ENCODE measurements at regions not wholly inside any gene's neighbourhood (a gene's known extent, or its start where the extent isn't known, plus 50 kb on each side); places are given as distances from the start of the nearest gene placed in this dataset.
A peak's percentile ranks its signal among the peaks of the same experiment; 100 is the strongest.
"Not testable (repeated sequence)": the region's sequence is repeated elsewhere in the genome, so short reads cannot be mapped to it uniquely, and the experiment has no call there.

GRCh38 chr1:73183581-73183980 is 901.2 kb upstream of the NEGR1 start:
- H3K27ac ChIP-seq (ENCODE audit: low read depth, low read length); H3K18ac ChIP-seq (ENCODE audit: low read length); H3K4ac ChIP-seq (ENCODE audit: low read depth, low read length); H2AK5ac ChIP-seq (ENCODE audit: low read length); H3K4me1 ChIP-seq (ENCODE audit: control insufficient read depth in 1 of 2, insufficient read depth in 2 of 2, low read length in 2 of 2); H3K9ac ChIP-seq (ENCODE audit: low read length); H3K79me2 ChIP-seq (ENCODE audit: control insufficient read depth, insufficient read depth, low read length, poor library complexity); H3K79me1 ChIP-seq (ENCODE audit: low read length); H2BK12ac ChIP-seq (ENCODE audit: low read length); H3K4me3 ChIP-seq (ENCODE audit: low read depth, low read length); H2BK5ac ChIP-seq (ENCODE audit: low read depth, low read length, poor library complexity); H3K9me3 ChIP-seq (ENCODE audit: insufficient read depth, low read depth, low read length); H3K4me2 ChIP-seq (ENCODE audit: low read length); H4K8ac ChIP-seq (ENCODE audit: low read depth, low read length); H3K23ac ChIP-seq (ENCODE audit: low read length); H2AFZ ChIP-seq (ENCODE audit: insufficient read depth, low read length, poor library complexity); H4K91ac ChIP-seq (ENCODE audit: low read depth, low read length); H3K14ac ChIP-seq (ENCODE audit: low read length); H3K27me3 ChIP-seq (ENCODE audit: insufficient read depth, low read length); H2BK120ac ChIP-seq (ENCODE audit: insufficient read depth, low read length, poor library complexity); H4K12ac ChIP-seq (ENCODE audit: low read depth, low read length); H3K36me3 ChIP-seq (ENCODE audit: control insufficient read depth in 1 of 2, insufficient read depth in 2 of 2, low read length in 2 of 2): not testable (repeated sequence)
- no CpG with 5 or more reads among the region's 2 CpGs for WGBS (ENCODE audit: extremely low coverage, insufficient coverage, insufficient read length)
- DNase-seq, result peak; percentile 47 to 75

DNA sequence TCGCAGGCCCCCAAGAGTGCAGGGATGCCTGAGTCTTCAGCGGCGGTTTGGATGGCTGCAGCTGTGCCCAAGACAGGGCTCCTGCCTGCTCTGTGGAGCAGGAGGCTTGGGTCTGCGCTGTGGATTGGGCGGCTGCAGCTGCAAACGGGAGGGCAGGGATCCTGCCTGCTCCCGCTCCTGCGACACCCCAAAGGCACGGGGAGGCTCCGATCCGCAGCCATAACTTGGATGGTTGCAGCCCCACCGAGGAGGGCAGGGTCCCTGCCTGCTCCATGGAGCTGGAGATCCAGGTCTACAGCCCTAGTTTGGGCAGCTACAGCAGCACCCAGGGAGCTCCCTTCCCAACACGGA is 898.8 kb upstream of the NEGR1 start:
- Histone ChIP-seq H3K4ac (ENCODE audit: low read depth, low read length) (no peak overlapping the region), H2BK120ac (ENCODE audit: insufficient read depth, low read length, poor library complexity) (no peak overlapping the region), H3K9ac (ENCODE audit: low read length) (no peak overlapping the region), H4K91ac (ENCODE audit: low read depth, low read length) (no peak overlapping the region), H2BK5ac (ENCODE audit: low read depth, low read length, poor library complexity) (no peak overlapping the region), H2AK5ac (ENCODE audit: low read length) (no peak overlapping the region), H3K9me3 (ENCODE audit: insufficient read depth, low read depth, low read length) (no peaks in the 10 kb centered on the region), H4K12ac (ENCODE audit: low read depth, low read length) (no peak overlapping the region), H3K14ac (ENCODE audit: low read length) (no peak overlapping the region), H2BK12ac (ENCODE audit: low read length) (no peak overlapping the region), H3K79me2 (ENCODE audit: control insufficient read depth, insufficient read depth, low read length, poor library complexity) (no peaks in the 10 kb centered on the region), H3K4me1 (ENCODE audit: control insufficient read depth in 1 of 2, insufficient read depth in 2 of 2, low read length in 2 of 2) (no peaks in the 10 kb centered on the region), H3K4me3 (ENCODE audit: low read depth, low read length) (no peak overlapping the region), H3K27me3 (ENCODE audit: insufficient read depth, low read length) (no peaks in the 10 kb centered on the region), H3K4me2 (ENCODE audit: low read length) (no peak overlapping the region), H3K27ac (ENCODE audit: low read depth, low read length) (no peak overlapping the region), H3K79me1 (ENCODE audit: low read length) (no peaks in the 10 kb centered on the region), H4K8ac (ENCODE audit: low read depth, low read length) (no peak overlapping the region), H2AFZ (ENCODE audit: insufficient read depth, low read length, poor library complexity) (no peak overlapping the region), H3K18ac (ENCODE audit: low read length) (no peak overlapping the region), H3K23ac (ENCODE audit: low read length) (no peak overlapping the region), H3K36me3 (ENCODE audit: control insufficient read depth in 1 of 2, insufficient read depth in 2 of 2, low read length in 2 of 2) (no peaks in the 10 kb centered on the region)
- WGBS (ENCODE audit: extremely low coverage, insufficient coverage, insufficient read length), result no CpG with 5 or more reads among the region's 13 CpGs
- DNase-seq, result no peak

DNA sequence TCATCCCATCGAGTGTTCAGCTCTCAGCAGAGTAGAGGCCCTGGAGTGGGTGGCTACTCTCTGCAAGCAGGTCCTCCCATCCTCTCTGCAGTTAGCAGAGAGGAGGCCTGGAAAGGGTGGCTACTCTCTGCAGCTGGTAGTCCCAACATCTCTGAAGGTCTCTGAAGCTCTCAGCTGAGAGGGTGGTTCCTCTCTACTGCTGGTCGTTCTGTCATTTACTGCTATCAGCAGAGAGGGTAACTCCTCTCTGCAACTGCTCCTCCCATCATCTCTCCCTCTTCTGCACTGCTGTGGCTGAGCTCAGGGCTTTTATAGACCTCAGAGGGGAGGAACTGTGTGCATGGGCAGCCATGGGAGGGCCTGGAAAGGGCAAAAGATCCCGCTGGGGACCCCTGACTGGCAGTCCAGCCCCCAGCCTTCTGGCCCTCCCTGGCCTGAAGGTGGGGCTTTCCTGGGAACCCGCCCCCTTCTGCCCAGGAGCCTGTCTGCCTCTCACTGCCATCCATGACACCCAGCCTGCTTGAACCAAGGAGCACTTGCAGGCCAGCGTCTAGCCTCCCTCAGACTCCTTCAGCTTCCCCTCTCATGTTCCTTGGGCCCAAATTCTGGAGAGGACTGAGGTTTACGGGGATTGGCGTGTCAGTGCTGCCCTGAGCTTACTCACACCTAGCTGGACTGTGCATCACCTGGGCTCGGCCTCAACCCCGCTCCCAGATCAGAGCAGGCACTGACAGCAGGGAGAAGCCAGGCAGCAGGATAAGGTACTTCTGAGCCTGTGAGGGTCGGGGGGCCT is 898.3 kb upstream of the NEGR1 start:
- Histone ChIP-seq H3K27ac (ENCODE audit: low read depth, low read length) (no peak overlapping the region), H2AK5ac (ENCODE audit: low read length) (no peak overlapping the region), H3K4me2 (ENCODE audit: low read length) (no peak overlapping the region), H3K14ac (ENCODE audit: low read length) (no peak overlapping the region), H3K9ac (ENCODE audit: low read length) (no peak overlapping the region), H3K36me3 (ENCODE audit: control insufficient read depth in 1 of 2, insufficient read depth in 2 of 2, low read length in 2 of 2) (no peaks in the 10 kb centered on the region), H3K4ac (ENCODE audit: low read depth, low read length) (no peak overlapping the region), H2BK5ac (ENCODE audit: low read depth, low read length, poor library complexity) (no peak overlapping the region), H2BK120ac (ENCODE audit: insufficient read depth, low read length, poor library complexity) (no peak overlapping the region), H3K9me3 (ENCODE audit: insufficient read depth, low read depth, low read length) (no peaks in the 10 kb centered on the region), H2AFZ (ENCODE audit: insufficient read depth, low read length, poor library complexity) (no peak overlapping the region), H3K4me3 (ENCODE audit: low read depth, low read length) (no peak overlapping the region), H3K18ac (ENCODE audit: low read length) (no peak overlapping the region), H3K79me2 (ENCODE audit: control insufficient read depth, insufficient read depth, low read length, poor library complexity) (no peaks in the 10 kb centered on the region), H3K79me1 (ENCODE audit: low read length) (no peaks in the 10 kb centered on the region), H4K12ac (ENCODE audit: low read depth, low read length) (no peak overlapping the region), H3K4me1 (ENCODE audit: control insufficient read depth in 1 of 2, insufficient read depth in 2 of 2, low read length in 2 of 2) (no peaks in the 10 kb centered on the region), H4K8ac (ENCODE audit: low read depth, low read length) (no peak overlapping the region), H2BK12ac (ENCODE audit: low read length) (no peak overlapping the region), H4K91ac (ENCODE audit: low read depth, low read length) (no peak overlapping the region), H3K23ac (ENCODE audit: low read length) (no peak overlapping the region), H3K27me3 (ENCODE audit: insufficient read depth, low read length) (no peaks in the 10 kb centered on the region)
- no CpG with 5 or more reads among the region's 10 CpGs for WGBS (ENCODE audit: extremely low coverage, insufficient coverage, insufficient read length)
- DNase-seq, result no peak

DNA sequence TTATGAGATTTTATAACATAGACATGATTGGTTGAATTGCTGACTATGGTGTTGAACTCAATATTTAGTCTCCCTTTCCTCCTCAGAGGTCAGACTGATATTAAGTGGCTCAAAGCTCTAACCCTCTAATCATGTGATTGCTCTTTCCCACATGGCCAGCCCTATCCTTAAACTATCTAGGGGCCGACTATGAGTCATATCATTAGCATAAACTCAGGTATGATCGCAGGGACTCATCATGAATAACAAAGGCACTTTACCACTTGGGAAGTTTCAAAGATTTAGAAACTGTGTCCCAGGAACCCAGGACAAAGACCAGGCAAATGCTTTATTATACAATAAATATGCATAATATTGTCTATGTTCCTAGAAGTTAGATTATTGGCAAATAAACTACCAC is 894.6 kb upstream of the NEGR1 start:
- H3K9ac ChIP-seq (ENCODE audit: low read length), result no peak overlapping the region
- no CpG with 5 or more reads among the region's 2 CpGs for WGBS (ENCODE audit: extremely low coverage, insufficient coverage, insufficient read length)
- H3K4me3 ChIP-seq (ENCODE audit: low read depth, low read length), result no peak overlapping the region
- no peak overlapping the region for H2AFZ ChIP-seq (ENCODE audit: insufficient read depth, low read length, poor library complexity)
- no peaks in the 10 kb centered on the region for H3K79me1 ChIP-seq (ENCODE audit: low read length)
- H3K36me3 ChIP-seq (ENCODE audit: control insufficient read depth in 1 of 2, insufficient read depth in 2 of 2, low read length in 2 of 2), result peaks cover 0 to 2% of the 10 kb centered on the region in 2 experiments
- H3K27me3 ChIP-seq (ENCODE audit: insufficient read depth, low read length), result no peaks in the 10 kb centered on the region
- H3K9me3 ChIP-seq (ENCODE audit: insufficient read depth, low read depth, low read length), result no peaks in the 10 kb centered on the region
- no peak overlapping the region for H3K18ac ChIP-seq (ENCODE audit: low read length)
- no peak overlapping the region for H3K4me2 ChIP-seq (ENCODE audit: low read length)
- no peak overlapping the region for H3K23ac ChIP-seq (ENCODE audit: low read length)
- H4K91ac ChIP-seq (ENCODE audit: low read depth, low read length), result no peak overlapping the region
- no peaks in the 10 kb centered on the region for H3K4me1 ChIP-seq (ENCODE audit: control insufficient read depth in 1 of 2, insufficient read depth in 2 of 2, low read length in 2 of 2)
- H4K8ac ChIP-seq (ENCODE audit: low read depth, low read length), result no peak overlapping the region
- H4K12ac ChIP-seq (ENCODE audit: low read depth, low read length), result no peak overlapping the region
- H3K27ac ChIP-seq (ENCODE audit: low read depth, low read length), result no peak overlapping the region
- H3K79me2 ChIP-seq (ENCODE audit: control insufficient read depth, insufficient read depth, low read length, poor library complexity), result no peaks in the 10 kb centered on the region
- H3K14ac ChIP-seq (ENCODE audit: low read length), result no peak overlapping the region
- DNase-seq, result no peak
- no peak overlapping the region for H2BK12ac ChIP-seq (ENCODE audit: low read length)
- H3K4ac ChIP-seq (ENCODE audit: low read depth, low read length), result no peak overlapping the region
- H2AK5ac ChIP-seq (ENCODE audit: low read length), result no peak overlapping the region
- no peak overlapping the region for H2BK5ac ChIP-seq (ENCODE audit: low read depth, low read length, poor library complexity)
- H2BK120ac ChIP-seq (ENCODE audit: insufficient read depth, low read length, poor library complexity), result no peak overlapping the region
